ENCODE measurements at regions not wholly inside any gene's neighbourhood (a gene's known extent, or its start where the extent isn't known, plus 50 kb on each side); places are given as distances from the start of the nearest gene placed in this dataset.
"Not testable (repeated sequence)": the region's sequence is repeated elsewhere in the genome, so short reads cannot be mapped to it uniquely, and the experiment has no call there.

GRCh38 chr2:131834203-131835020 is 306.7 kb downstream of the CCDC74A start:
- ATAC-seq; intact Hi-C loops (cut with DNase I): not testable (repeated sequence)

GRCh38 chr2:131835022-131835421 is 307.3 kb downstream of the CCDC74A start:
- intact Hi-C loops (cut with DNase I); H3K9me3 ChIP-seq; H3K36me3 ChIP-seq; H3K27ac ChIP-seq; H3K4me1 ChIP-seq; H3K4me3 ChIP-seq; H3K27me3 ChIP-seq; ATAC-seq: not testable (repeated sequence)
- peak; percentile 39 for DNase-seq

More at GRCh38 chr2:131834203-131835020, 306.7 kb downstream of the CCDC74A start:
- not testable (repeated sequence) for H3K9me3 ChIP-seq, H3K4me3 ChIP-seq, H3K4me1 ChIP-seq, H3K36me3 ChIP-seq, H3K27me3 ChIP-seq, H3K27ac ChIP-seq
- DNase-seq: peak; percentile 53

GRCh38 chr2:131835621-131836091 is 308.0 kb downstream of the CCDC74A start:
- no peaks in the 10 kb centered on the region for H3K4me1 ChIP-seq
- DNase-seq (peak; percentile 57), ATAC-seq (no peak)
- no peak for TF ChIP-seq CTCF (IDR thresholded peaks at IDR 0.05)
- H3K27me3 ChIP-seq: no peaks in the 10 kb centered on the region
- no peaks in the 10 kb centered on the region for H3K9me3 ChIP-seq
- intact Hi-C loops (cut with DNase I): no loop called here
- H3K27ac ChIP-seq: no peak overlapping the region
- H3K36me3 ChIP-seq: no peaks in the 10 kb centered on the region
- no peak overlapping the region for H3K4me3 ChIP-seq

- H3K9me3 ChIP-seq; intact Hi-C loops (cut with DNase I); DNase-seq; H3K27me3 ChIP-seq; H3K27ac ChIP-seq; H3K4me1 ChIP-seq; H3K36me3 ChIP-seq; H3K4me3 ChIP-seq; ATAC-seq: not testable (repeated sequence)
These were observed 308.4 kb downstream of the CCDC74A start for GRCh38 chr2:131836116-131836515.

GRCh38 chr2:131844044-131844443 is 316.4 kb downstream of the CCDC74A start:
- H3K27me3 ChIP-seq; ATAC-seq; H3K4me1 ChIP-seq; H3K4me3 ChIP-seq; H3K27ac ChIP-seq; H3K36me3 ChIP-seq; H3K9me3 ChIP-seq; intact Hi-C loops (cut with DNase I); DNase-seq: not testable (repeated sequence)

- intact Hi-C loops (cut with DNase I); H3K4me1 ChIP-seq: not testable (repeated sequence)
These were observed 305.6 kb downstream of the ANKRD30BL start for GRCh38 chr2:131856202-131856601.

GRCh38 chr2:131858197-131858596 is 303.6 kb downstream of the ANKRD30BL start:
- H3K4me3 ChIP-seq; ATAC-seq; H3K9me3 ChIP-seq; H3K27me3 ChIP-seq; H3K4me1 ChIP-seq; DNase-seq; H3K36me3 ChIP-seq; intact Hi-C loops (cut with DNase I); H3K27ac ChIP-seq: not testable (repeated sequence)
- peak; percentile 38 for TF ChIP-seq CTCF (IDR thresholded peaks at IDR 0.05)

More at GRCh38 chr2:131856202-131856601, 305.6 kb downstream of the ANKRD30BL start:
- ATAC-seq, DNase-seq, H3K36me3 ChIP-seq, H3K27ac ChIP-seq, H3K27me3 ChIP-seq, H3K4me3 ChIP-seq, H3K9me3 ChIP-seq: not testable (repeated sequence)
